NT2/D1 (cell line): ENCODE measurements at regions not wholly inside any gene's neighbourhood (a gene's known extent, or its start where the extent isn't known, plus 50 kb on each side); places are given as distances from the start of the nearest gene placed in this dataset.

ENCODE experiments used
- DNase-seq: peaks from one replicate; pipeline ENCODE4 v3.0.0-alpha.2; 2011; ENCODE audit warnings: low read depth, low spot score
- H3K27me3 ChIP-seq: 2 replicates; pipeline ENCODE4 v1.6.0; 2011; ENCODE audit warnings: mild to moderate bottlenecking; ENCODE audit not compliant: insufficient read length, insufficient read depth
- H3K36me3 ChIP-seq: 2 replicates; pipeline ENCODE4 v1.6.1; 2011; ENCODE audit warnings: mild to moderate bottlenecking, low read length, mixed read lengths; ENCODE audit not compliant: insufficient read depth, insufficient read length
- H3K4me1 ChIP-seq: 2 replicates; pipeline ENCODE4 v1.5.1; 2011; ENCODE audit not compliant: insufficient read depth, insufficient read length
- H3K4me3 ChIP-seq: 2 replicates; pipeline ENCODE4 v1.5.1; 2011; ENCODE audit warnings: low read depth; ENCODE audit not compliant: insufficient read length
- H3K9ac ChIP-seq: 2 replicates; pipeline ENCODE4 v1.6.0; 2011; ENCODE audit warnings: low read depth; ENCODE audit not compliant: insufficient read length
- H3K9me3 ChIP-seq: 2 replicates; pipeline ENCODE4 v1.5.1; 2011; ENCODE audit warnings: mild to moderate bottlenecking, low read length; ENCODE audit not compliant: insufficient read depth
- SUZ12 ChIP-seq: IDR thresholded peaks from 2 replicates; pipeline ENCODE4 v1.6.1; 2011; ENCODE audit not compliant: insufficient read length, insufficient read depth; ENCODE audit errors: extremely low read depth
- YY1 ChIP-seq: IDR thresholded peaks from 2 replicates; pipeline ENCODE4 v1.6.1; 2011; ENCODE audit not compliant: insufficient read length, insufficient read depth
- ZNF274 ChIP-seq: IDR thresholded peaks from 2 replicates; pipeline ENCODE4 v1.6.1; 2011; ENCODE audit warnings: mild to moderate bottlenecking, low read depth, low read length

- H3K4me1 ChIP-seq: no peaks in the 10 kb centered on the region
- H3K36me3 ChIP-seq: no peaks in the 10 kb centered on the region
- DNase-seq: no peak
- no peak overlapping the region for H3K9ac ChIP-seq
- no peaks in the 10 kb centered on the region; the same call in 1 of the 2 replicates for H3K9me3 ChIP-seq
- H3K27me3 ChIP-seq: no peaks in the 10 kb centered on the region
- TF ChIP-seq YY1 (no peak), SUZ12 (no peak), ZNF274 (no peak)
- H3K4me3 ChIP-seq: no peak overlapping the region
Measured at GRCh38 chrX:145751943-145752342, 65.7 kb upstream of the SLITRK2 start.
